ENCODE measurements at regions not wholly inside any gene's neighbourhood (a gene's known extent, or its start where the extent isn't known, plus 50 kb on each side); places are given as distances from the start of the nearest gene placed in this dataset.

GRCh38 chr4:83724485-83725335, 188.8 kb downstream of the GPAT3 start:
- TF ChIP-seq PKNOX1 (IDR thresholded peaks at IDR 0.05) (no peak), BHLHE40 (IDR thresholded peaks at IDR 0.05; ENCODE audit: borderline replicate concordance) (no peak), SP1 (IDR thresholded peaks at IDR 0.05) (no peak), HDGF (IDR thresholded peaks at IDR 0.05; ENCODE audit: borderline replicate concordance) (no peak), TARDBP (IDR thresholded peaks at IDR 0.05) (no peak), ARNT (IDR thresholded peaks at IDR 0.05) (no peak), FOXM1 (IDR thresholded peaks at IDR 0.05; ENCODE audit: borderline replicate concordance) (no peak), FOXK2 (IDR thresholded peaks at IDR 0.05) (no peak), FOXA1 (IDR thresholded peaks at IDR 0.05) (no peak)
